Keratinocyte (primary cell): ENCODE measurements at regions not wholly inside any gene's neighbourhood (a gene's known extent, or its start where the extent isn't known, plus 50 kb on each side); places are given as distances from the start of the nearest gene placed in this dataset.

Experiments
- DNase-seq: peaks from one replicate; pipeline ENCODE4 v3.0.0-alpha.2; 2011; ENCODE audit warnings: low read depth, missing footprints, low spot score
- FAIRE-seq: peaks from 2 replicates; lab custom pipeline; 2011; peaks lifted over from hg19 to GRCh38; lab: Jason Lieb, UNC
- H2AFZ ChIP-seq: 2 replicates; pipeline ENCODE4 v1.6.0; 2012; ENCODE audit warnings: low read length, control low read depth, inconsistent platforms; ENCODE audit not compliant: control insufficient read depth
- H3K27ac ChIP-seq: 2 replicates; pipeline ENCODE4 v1.5.1; 2011; ENCODE audit warnings: low read length; ENCODE audit not compliant: control insufficient read depth, insufficient read depth
- H3K27me3 ChIP-seq: 3 replicates; pipeline ENCODE4 v1.6.0; 2011; ENCODE audit warnings: low read length; ENCODE audit not compliant: control insufficient read depth, insufficient read depth; ENCODE audit errors: extremely low read depth
- H3K36me3 ChIP-seq, 2 experiments: 2 replicates in 1 of 2; 3 replicates in 1 of 2; pipeline ENCODE4 v1.5.1; 2011; ENCODE audit warnings: low read length in 2 of 2, mild to moderate bottlenecking in 1 of 2; ENCODE audit not compliant: control insufficient read depth in 2 of 2, insufficient read depth in 2 of 2; ENCODE audit errors: extremely low read depth in 1 of 2
- H3K4me1 ChIP-seq: 3 replicates; pipeline ENCODE4 v1.5.1; 2011; ENCODE audit warnings: low read length; ENCODE audit not compliant: control insufficient read depth, insufficient read depth; ENCODE audit errors: extremely low read depth
- H3K4me2 ChIP-seq: 3 replicates; pipeline ENCODE4 v1.6.0; 2011; ENCODE audit warnings: low read depth, low read length; ENCODE audit not compliant: control insufficient read depth, insufficient read depth; ENCODE audit errors: extremely low read depth
- H3K4me3 ChIP-seq, 3 experiments: fragments of 200-600 bp in 1 of 3; sonication (generic) in 1 of 3; 2 replicates in 2 of 3; 3 replicates in 1 of 3; pipeline ENCODE4 v1.5.1; 2011 to 2016; ENCODE audit warnings: low read length in 3 of 3, mild to moderate bottlenecking in 3 of 3, control low read depth in 2 of 3, inconsistent platforms in 1 of 3, low read depth in 1 of 3, mixed read lengths in 1 of 3, mixed run types in 1 of 3, moderate library complexity in 1 of 3; ENCODE audit not compliant: control insufficient read depth in 2 of 3, insufficient read depth in 2 of 3; ENCODE audit errors: extremely low read depth in 1 of 3
- H3K79me2 ChIP-seq: 2 replicates; pipeline ENCODE4 v1.6.0; 2012; ENCODE audit warnings: low read length; ENCODE audit not compliant: control insufficient read depth, insufficient read depth
- H3K9ac ChIP-seq: 3 replicates; pipeline ENCODE4 v1.6.0; 2011; ENCODE audit warnings: low read length; ENCODE audit not compliant: control insufficient read depth, insufficient read depth; ENCODE audit errors: extremely low read depth
- H3K9me1 ChIP-seq: 3 replicates; pipeline ENCODE4 v1.6.0; 2011; ENCODE audit warnings: low read length; ENCODE audit not compliant: control insufficient read depth, insufficient read depth; ENCODE audit errors: extremely low read depth
- H3K9me3 ChIP-seq: 2 replicates; pipeline ENCODE4 v1.5.1; 2012; ENCODE audit warnings: low read depth, low read length; ENCODE audit not compliant: control insufficient read depth
- H4K20me1 ChIP-seq: 3 replicates; pipeline ENCODE4 v1.6.0; 2011; ENCODE audit warnings: low read length; ENCODE audit not compliant: control insufficient read depth, insufficient read depth; ENCODE audit errors: extremely low read depth
- EZH2 ChIP-seq: IDR thresholded peaks from one replicate; pipeline ENCODE4 v1.6.1; 2012; ENCODE audit warnings: inconsistent platforms, mild to moderate bottlenecking, low read length, moderate library complexity
- dilution Hi-C: fragments of 300-500 bp; cut with MboI; formaldehyde crosslinking; loops from one replicate; pipeline ENCODE4 v1.7.0; 2020; ENCODE audit warnings: low sequenced_read_pairs; ENCODE audit not compliant: extremely low pct_ligation_motif_present
- TF ChIP-seq, protein P1 (sequence below), 3 experiments: IDR thresholded peaks in 1 of 3; conservative IDR thresholded peaks in 1 of 3; optimal IDR thresholded peaks in 1 of 3; 2 replicates in 2 of 3; 3 replicates in 1 of 3; pipeline versions ENCODE3 to v1.5.1; 2011; ENCODE audit warnings: low read length in 3 of 3, mild to moderate bottlenecking in 3 of 3, moderate library complexity in 2 of 3, control low read depth in 1 of 3, inconsistent platforms in 1 of 3; ENCODE audit not compliant: insufficient read depth in 2 of 3; ENCODE audit errors: extremely low read depth in 1 of 3

DNA sequence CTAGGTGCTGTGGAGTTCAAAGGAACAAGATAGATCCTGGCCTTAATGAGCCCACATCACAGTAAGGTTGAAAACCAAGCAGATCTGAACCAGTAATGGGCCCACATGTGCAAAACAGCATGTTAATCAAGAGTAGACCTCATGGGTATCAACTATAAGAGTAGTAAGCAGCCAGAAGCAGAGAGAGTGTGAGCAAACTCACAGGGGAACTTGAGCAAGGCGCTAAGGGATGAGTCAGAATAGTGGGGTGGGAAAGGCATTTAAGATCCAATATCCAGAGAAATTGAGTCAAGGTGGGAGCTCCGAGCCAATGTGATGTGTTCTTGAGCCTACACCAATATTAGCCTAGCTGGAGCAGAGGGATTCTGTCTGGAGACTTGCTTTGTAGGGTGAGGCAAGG, 52.4 kb upstream of the GJA5 start:
- DNase-seq (no peak), FAIRE-seq (no peak)
- Histone ChIP-seq H3K36me3 (no peaks in the 10 kb centered on the region), H3K9me3 (no peaks in the 10 kb centered on the region), H2AFZ (no peak overlapping the region), H4K20me1 (no peaks in the 10 kb centered on the region), H3K4me3 (no peak overlapping the region), H3K9ac (no peak overlapping the region), H3K4me2 (no peak overlapping the region), H3K27me3 (no peaks in the 10 kb centered on the region), H3K9me1 (no peaks in the 10 kb centered on the region), H3K4me1 (no peaks in the 10 kb centered on the region), H3K27ac (no peak overlapping the region), H3K79me2 (no peaks in the 10 kb centered on the region)
- dilution Hi-C loops = no loop called here
- TF ChIP-seq EZH2 = no peak
- TF ChIP-seq, protein P1, sequence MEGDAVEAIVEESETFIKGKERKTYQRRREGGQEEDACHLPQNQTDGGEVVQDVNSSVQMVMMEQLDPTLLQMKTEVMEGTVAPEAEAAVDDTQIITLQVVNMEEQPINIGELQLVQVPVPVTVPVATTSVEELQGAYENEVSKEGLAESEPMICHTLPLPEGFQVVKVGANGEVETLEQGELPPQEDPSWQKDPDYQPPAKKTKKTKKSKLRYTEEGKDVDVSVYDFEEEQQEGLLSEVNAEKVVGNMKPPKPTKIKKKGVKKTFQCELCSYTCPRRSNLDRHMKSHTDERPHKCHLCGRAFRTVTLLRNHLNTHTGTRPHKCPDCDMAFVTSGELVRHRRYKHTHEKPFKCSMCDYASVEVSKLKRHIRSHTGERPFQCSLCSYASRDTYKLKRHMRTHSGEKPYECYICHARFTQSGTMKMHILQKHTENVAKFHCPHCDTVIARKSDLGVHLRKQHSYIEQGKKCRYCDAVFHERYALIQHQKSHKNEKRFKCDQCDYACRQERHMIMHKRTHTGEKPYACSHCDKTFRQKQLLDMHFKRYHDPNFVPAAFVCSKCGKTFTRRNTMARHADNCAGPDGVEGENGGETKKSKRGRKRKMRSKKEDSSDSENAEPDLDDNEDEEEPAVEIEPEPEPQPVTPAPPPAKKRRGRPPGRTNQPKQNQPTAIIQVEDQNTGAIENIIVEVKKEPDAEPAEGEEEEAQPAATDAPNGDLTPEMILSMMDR (optimal IDR thresholded peaks at IDR 0.05 in 1 of 3, IDR thresholded peaks at IDR 0.05 in 1 of 3, conservative IDR thresholded peaks at IDR 0.05 in 1 of 3; ENCODE audit: extremely low read depth in 1 of 3, insufficient read depth in 2 of 3, low read length in 3 of 3) = no peak

DNA sequence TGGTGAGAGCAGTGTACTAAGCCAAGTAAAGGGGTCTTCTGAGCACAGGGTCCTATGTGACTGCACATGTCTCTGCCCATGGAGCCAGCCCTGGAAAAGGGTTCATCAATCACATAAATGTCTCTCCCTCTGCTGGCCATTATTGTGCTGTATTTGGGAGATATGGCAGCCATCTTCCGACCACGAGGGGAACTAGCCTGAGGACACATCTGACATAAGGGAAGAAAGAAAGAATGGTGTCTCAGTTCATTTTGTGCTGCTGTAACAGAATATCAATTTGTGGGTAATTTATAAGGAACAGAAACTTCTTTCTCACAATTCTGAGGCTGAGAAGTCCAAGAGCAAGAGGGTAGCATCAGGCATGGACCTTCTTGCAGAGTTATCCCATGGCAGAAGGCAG, 55.1 kb upstream of the GJA5 start:
- DNase-seq (no peak), FAIRE-seq (no peak)
- Histone ChIP-seq H3K4me1 (no peaks in the 10 kb centered on the region), H3K27me3 (no peaks in the 10 kb centered on the region), H3K27ac (no peak overlapping the region), H3K4me2 (no peak overlapping the region), H2AFZ (no peak overlapping the region), H3K9me3 (no peaks in the 10 kb centered on the region), H3K9ac (no peak overlapping the region), H3K9me1 (no peaks in the 10 kb centered on the region), H3K36me3 (no peaks in the 10 kb centered on the region), H3K79me2 (no peaks in the 10 kb centered on the region), H4K20me1 (no peaks in the 10 kb centered on the region), H3K4me3 (no peak overlapping the region)
- TF ChIP-seq, protein P1 (optimal IDR thresholded peaks at IDR 0.05 in 1 of 3, IDR thresholded peaks at IDR 0.05 in 1 of 3, conservative IDR thresholded peaks at IDR 0.05 in 1 of 3; ENCODE audit: extremely low read depth in 1 of 3, insufficient read depth in 2 of 3, low read length in 3 of 3) = peak; percentile 10 to 29 (median 16)
- no peak for TF ChIP-seq EZH2
- dilution Hi-C loops = no loop called here
